ENCODE measurements at regions not wholly inside any gene's neighbourhood (a gene's known extent, or its start where the extent isn't known, plus 50 kb on each side); places are given as distances from the start of the nearest gene placed in this dataset.

DNA sequence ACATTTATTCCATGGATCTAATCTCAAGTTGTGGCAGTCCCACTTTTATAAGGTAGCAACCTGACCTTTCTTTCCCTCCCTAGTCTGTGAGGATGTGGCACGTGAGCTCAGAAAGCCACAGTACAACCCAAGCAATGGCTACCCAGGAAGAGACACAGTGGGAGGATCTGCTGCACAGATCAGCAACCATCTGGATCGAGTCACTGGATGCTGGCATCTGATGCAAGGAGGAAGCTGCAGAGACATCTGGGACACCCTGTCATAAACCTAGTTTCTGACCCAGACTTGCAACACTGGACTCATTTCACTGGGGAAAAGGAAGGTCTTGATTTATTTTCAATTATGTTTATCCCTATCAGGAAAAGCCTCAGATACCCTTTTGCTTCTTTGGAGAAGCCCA lies 327.1 kb downstream of the PAPSS1 start:
- H3K36me3 ChIP-seq (ENCODE audit: control insufficient read depth, low read length), result no peaks in the 10 kb centered on the region
- H3K27me3 ChIP-seq (ENCODE audit: control insufficient read depth, low read length), result no peaks in the 10 kb centered on the region
- H3K4me2 ChIP-seq (ENCODE audit: low read length), result no peak overlapping the region
- no peaks in the 10 kb centered on the region for H3K9me3 ChIP-seq (ENCODE audit: control insufficient read depth, insufficient read depth, low read length)
- no peak for TF ChIP-seq EZH2phosphoT487 (IDR thresholded peaks at IDR 0.05; ENCODE audit: borderline replicate concordance, low read length)
- no peak for TF ChIP-seq CTCF (IDR thresholded peaks at IDR 0.05; ENCODE audit: low read depth, low read length, poor library complexity, severe bottlenecking)
- H3K9me2 ChIP-seq (replicated peaks; ENCODE audit: control insufficient read depth, low read length), result no peaks in the 10 kb centered on the region
- H3K4me1 ChIP-seq (ENCODE audit: control insufficient read depth, low read length), result no peaks in the 10 kb centered on the region
- H3K4me3 ChIP-seq (ENCODE audit: low read length), result no peak overlapping the region
- H3K27ac ChIP-seq (ENCODE audit: low read depth, low read length), result no peak overlapping the region
- H3F3A ChIP-seq (ENCODE audit: control insufficient read depth, insufficient read depth), result no peaks in the 10 kb centered on the region
- no peaks in the 10 kb centered on the region for H4K20me1 ChIP-seq (ENCODE audit: control insufficient read depth, insufficient read depth, low read depth, low read length)
- no peaks in the 10 kb centered on the region for H3K79me2 ChIP-seq (ENCODE audit: control insufficient read depth, low read length)

DNA sequence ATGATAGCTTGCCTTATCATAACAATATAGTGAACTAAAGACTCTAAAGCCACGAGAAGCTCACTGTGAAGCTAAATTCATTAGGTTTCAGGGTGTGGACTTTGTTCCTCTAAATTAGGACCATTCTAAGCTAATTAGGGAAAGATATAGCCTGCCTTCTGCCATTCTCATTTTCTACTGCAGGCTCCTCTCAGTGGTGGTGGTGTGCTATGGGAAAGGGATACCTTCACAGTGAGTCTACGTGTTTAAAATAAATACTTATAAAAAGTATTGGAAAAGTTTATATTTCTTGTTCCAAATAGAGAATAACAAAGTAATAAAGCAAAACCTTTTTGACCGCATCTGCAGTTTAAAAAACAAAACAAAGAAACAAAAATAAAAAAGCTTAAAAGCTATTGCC lies 327.7 kb downstream of the PAPSS1 start:
- H3K4me1 ChIP-seq (ENCODE audit: control insufficient read depth, low read length), result no peaks in the 10 kb centered on the region

GRCh38 chr4:107391630-107392028 lies 328.4 kb downstream of the PAPSS1 start:
- Histone ChIP-seq H3F3A (ENCODE audit: control insufficient read depth, insufficient read depth) (no peaks in the 10 kb centered on the region), H4K20me1 (ENCODE audit: control insufficient read depth, insufficient read depth, low read depth, low read length) (no peaks in the 10 kb centered on the region), H3K36me3 (ENCODE audit: control insufficient read depth, low read length) (no peaks in the 10 kb centered on the region), H3K27ac (ENCODE audit: low read depth, low read length) (no peak overlapping the region), H3K79me2 (ENCODE audit: control insufficient read depth, low read length) (no peaks in the 10 kb centered on the region), H3K4me3 (ENCODE audit: low read length) (no peak overlapping the region), H3K27me3 (ENCODE audit: control insufficient read depth, low read length) (no peaks in the 10 kb centered on the region), H3K4me2 (ENCODE audit: low read length) (no peak overlapping the region), H3K9me2 (replicated peaks; ENCODE audit: control insufficient read depth, low read length) (no peaks in the 10 kb centered on the region), H3K4me1 (ENCODE audit: control insufficient read depth, low read length) (no peaks in the 10 kb centered on the region), H3K9me3 (ENCODE audit: control insufficient read depth, insufficient read depth, low read length) (no peaks in the 10 kb centered on the region)
- TF ChIP-seq CTCF (IDR thresholded peaks at IDR 0.05; ENCODE audit: low read depth, low read length, poor library complexity, severe bottlenecking) (no peak), EZH2phosphoT487 (IDR thresholded peaks at IDR 0.05; ENCODE audit: borderline replicate concordance, low read length) (no peak)

More for the DNA sequence above, 327.7 kb downstream of the PAPSS1 start:
- TF ChIP-seq EZH2phosphoT487 (IDR thresholded peaks at IDR 0.05; ENCODE audit: borderline replicate concordance, low read length) (no peak), CTCF (IDR thresholded peaks at IDR 0.05; ENCODE audit: low read depth, low read length, poor library complexity, severe bottlenecking) (no peak)
- no peak overlapping the region for H3K27ac ChIP-seq (ENCODE audit: low read depth, low read length)
- H3F3A ChIP-seq (ENCODE audit: control insufficient read depth, insufficient read depth), result no peaks in the 10 kb centered on the region
- H3K9me3 ChIP-seq (ENCODE audit: control insufficient read depth, insufficient read depth, low read length), result no peaks in the 10 kb centered on the region
- H3K4me2 ChIP-seq (ENCODE audit: low read length), result no peak overlapping the region
- no peaks in the 10 kb centered on the region for H3K9me2 ChIP-seq (replicated peaks; ENCODE audit: control insufficient read depth, low read length)
- H3K79me2 ChIP-seq (ENCODE audit: control insufficient read depth, low read length), result no peaks in the 10 kb centered on the region
- no peak overlapping the region for H3K4me3 ChIP-seq (ENCODE audit: low read length)
- H3K27me3 ChIP-seq (ENCODE audit: control insufficient read depth, low read length), result no peaks in the 10 kb centered on the region
- H4K20me1 ChIP-seq (ENCODE audit: control insufficient read depth, insufficient read depth, low read depth, low read length), result no peaks in the 10 kb centered on the region
- H3K36me3 ChIP-seq (ENCODE audit: control insufficient read depth, low read length), result no peaks in the 10 kb centered on the region

Measured in DOHH2 (cell line).